HEK293T (cell line): ENCODE measurements at regions not wholly inside any gene's neighbourhood (a gene's known extent, or its start where the extent isn't known, plus 50 kb on each side); places are given as distances from the start of the nearest gene placed in this dataset.

Experiments
- ARNT ChIP-seq: fragments of 450-650 bp; IDR thresholded peaks from 2 replicates; pipeline ENCODE4 v1.6.1; 2017; ENCODE audit warnings: mild to moderate bottlenecking
- BHLHE40 ChIP-seq: fragments of 450-650 bp; IDR thresholded peaks from 2 replicates; pipeline ENCODE4 v1.6.1; 2016; ENCODE audit warnings: mild to moderate bottlenecking, moderate library complexity, borderline replicate concordance
- CTBP1 ChIP-seq: fragments of 450-650 bp; IDR thresholded peaks from 2 replicates; pipeline ENCODE4 v1.6.1; 2016; ENCODE audit warnings: borderline replicate concordance
- ELF4 ChIP-seq: fragments of 450-650 bp; IDR thresholded peaks from 2 replicates; pipeline ENCODE4 v1.6.1; 2017; ENCODE audit warnings: antibody characterized with exemption
- FOXA1 ChIP-seq: fragments of 450-650 bp; IDR thresholded peaks from 2 replicates; pipeline ENCODE4 v1.6.1; 2016; ENCODE audit warnings: mild to moderate bottlenecking
- FOXK2 ChIP-seq: fragments of 450-650 bp; IDR thresholded peaks from 2 replicates; pipeline ENCODE4 v1.6.1; 2016; ENCODE audit warnings: mild to moderate bottlenecking
- FOXM1 ChIP-seq: fragments of 450-650 bp; IDR thresholded peaks from 2 replicates; pipeline ENCODE4 v1.6.1; 2017; ENCODE audit warnings: mild to moderate bottlenecking, borderline replicate concordance
- LEF1 ChIP-seq: fragments of 450-650 bp; IDR thresholded peaks from 2 replicates; pipeline ENCODE4 v1.6.1; 2017; ENCODE audit warnings: mild to moderate bottlenecking, borderline replicate concordance
- SP1 ChIP-seq: fragments of 450-650 bp; IDR thresholded peaks from 2 replicates; pipeline ENCODE4 v1.6.1; 2017
- TARDBP ChIP-seq: fragments of 450-650 bp; IDR thresholded peaks from 2 replicates; pipeline ENCODE4 v1.6.1; 2016
- ZNF384 ChIP-seq: fragments of 450-650 bp; IDR thresholded peaks from 2 replicates; pipeline ENCODE4 v1.6.1; 2016
- TF ChIP-seq, protein P1 (sequence below): fragments of 450-650 bp; IDR thresholded peaks from 2 replicates; pipeline ENCODE4 v1.6.1; 2016

DNA sequence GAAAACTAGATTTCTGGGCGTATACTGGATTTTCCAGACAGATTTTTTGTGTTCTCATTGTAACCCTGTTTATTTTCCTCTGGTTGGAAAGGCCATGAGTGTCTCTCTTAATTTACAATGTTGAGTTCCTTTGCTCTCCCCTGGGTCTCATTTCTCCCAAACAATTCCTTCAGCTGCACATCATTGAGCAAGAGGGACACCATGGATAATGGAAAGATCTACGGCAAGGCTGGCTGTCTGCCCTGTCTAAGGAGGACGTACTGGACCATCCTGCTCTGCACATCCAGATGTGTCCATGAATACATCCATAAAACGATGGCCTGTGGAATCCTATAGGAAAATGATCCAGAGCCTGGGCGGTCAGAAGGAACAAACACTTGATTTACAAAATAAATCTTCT is 258.1 kb upstream of the MCTP2 start:
- no peak for TF ChIP-seq LEF1
- TF ChIP-seq ELF4, result no peak
- no peak for TF ChIP-seq SP1
- no peak for TF ChIP-seq CTBP1
- TF ChIP-seq FOXM1, result no peak
- no peak for TF ChIP-seq FOXA1
- no peak for TF ChIP-seq BHLHE40
- no peak for TF ChIP-seq ZNF384
- TF ChIP-seq TARDBP, result no peak
- TF ChIP-seq FOXK2, result no peak
- TF ChIP-seq ARNT, result no peak
- TF ChIP-seq, protein P1, sequence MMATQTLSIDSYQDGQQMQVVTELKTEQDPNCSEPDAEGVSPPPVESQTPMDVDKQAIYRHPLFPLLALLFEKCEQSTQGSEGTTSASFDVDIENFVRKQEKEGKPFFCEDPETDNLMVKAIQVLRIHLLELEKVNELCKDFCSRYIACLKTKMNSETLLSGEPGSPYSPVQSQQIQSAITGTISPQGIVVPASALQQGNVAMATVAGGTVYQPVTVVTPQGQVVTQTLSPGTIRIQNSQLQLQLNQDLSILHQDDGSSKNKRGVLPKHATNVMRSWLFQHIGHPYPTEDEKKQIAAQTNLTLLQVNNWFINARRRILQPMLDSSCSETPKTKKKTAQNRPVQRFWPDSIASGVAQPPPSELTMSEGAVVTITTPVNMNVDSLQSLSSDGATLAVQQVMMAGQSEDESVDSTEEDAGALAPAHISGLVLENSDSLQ, result no peak
